ENCODE measurements at regions not wholly inside any gene's neighbourhood (a gene's known extent, or its start where the extent isn't known, plus 50 kb on each side); places are given as distances from the start of the nearest gene placed in this dataset.

- no peak overlapping the region for H3K4me3 ChIP-seq (ENCODE audit: low read length)
- TF ChIP-seq EZH2phosphoT487 (IDR thresholded peaks at IDR 0.05; ENCODE audit: borderline replicate concordance, low read length) (no peak), CTCF (IDR thresholded peaks at IDR 0.05; ENCODE audit: low read depth, low read length, poor library complexity, severe bottlenecking) (no peak)
- H3F3A ChIP-seq (ENCODE audit: control insufficient read depth, insufficient read depth), result no peaks in the 10 kb centered on the region
- H4K20me1 ChIP-seq (ENCODE audit: control insufficient read depth, insufficient read depth, low read depth, low read length), result no peaks in the 10 kb centered on the region
- H3K4me2 ChIP-seq (ENCODE audit: low read length), result no peak overlapping the region
- H3K4me1 ChIP-seq (ENCODE audit: control insufficient read depth, low read length), result no peaks in the 10 kb centered on the region
- no peaks in the 10 kb centered on the region for H3K9me3 ChIP-seq (ENCODE audit: control insufficient read depth, insufficient read depth, low read length)
- no peak overlapping the region for H3K27ac ChIP-seq (ENCODE audit: low read depth, low read length)
- no peaks in the 10 kb centered on the region for H3K9me2 ChIP-seq (replicated peaks; ENCODE audit: control insufficient read depth, low read length)
- H3K36me3 ChIP-seq (ENCODE audit: control insufficient read depth, low read length), result no peaks in the 10 kb centered on the region
- H3K79me2 ChIP-seq (ENCODE audit: control insufficient read depth, low read length), result no peaks in the 10 kb centered on the region
- H3K27me3 ChIP-seq (ENCODE audit: control insufficient read depth, low read length), result no peaks in the 10 kb centered on the region; the same call in 1 of the 2 replicates
Observed at GRCh38 chr14:53634793-53635192, 321.8 kb downstream of the BMP4 start.

GRCh38 chr14:53630336-53630735 is 326.3 kb downstream of the BMP4 start:
- no peaks in the 10 kb centered on the region for H3K4me1 ChIP-seq (ENCODE audit: control insufficient read depth, low read length)
- no peaks in the 10 kb centered on the region for H3K79me2 ChIP-seq (ENCODE audit: control insufficient read depth, low read length)
- no peak for TF ChIP-seq EZH2phosphoT487 (IDR thresholded peaks at IDR 0.05; ENCODE audit: borderline replicate concordance, low read length)
- TF ChIP-seq CTCF (IDR thresholded peaks at IDR 0.05; ENCODE audit: low read depth, low read length, poor library complexity, severe bottlenecking), result no peak
- no peaks in the 10 kb centered on the region for H3F3A ChIP-seq (ENCODE audit: control insufficient read depth, insufficient read depth)
- no peaks in the 10 kb centered on the region for H3K27me3 ChIP-seq (ENCODE audit: control insufficient read depth, low read length)
- H4K20me1 ChIP-seq (ENCODE audit: control insufficient read depth, insufficient read depth, low read depth, low read length), result no peaks in the 10 kb centered on the region
- no peak overlapping the region for H3K4me2 ChIP-seq (ENCODE audit: low read length)
- no peak overlapping the region for H3K4me3 ChIP-seq (ENCODE audit: low read length)
- no peaks in the 10 kb centered on the region for H3K9me3 ChIP-seq (ENCODE audit: control insufficient read depth, insufficient read depth, low read length)
- H3K9me2 ChIP-seq (replicated peaks; ENCODE audit: control insufficient read depth, low read length), result no peaks in the 10 kb centered on the region
- no peak overlapping the region for H3K27ac ChIP-seq (ENCODE audit: low read depth, low read length)
- no peaks in the 10 kb centered on the region for H3K36me3 ChIP-seq (ENCODE audit: control insufficient read depth, low read length)

GRCh38 chr14:53628732-53629430 is 327.7 kb downstream of the BMP4 start:
- no peaks in the 10 kb centered on the region for H4K20me1 ChIP-seq (ENCODE audit: control insufficient read depth, insufficient read depth, low read depth, low read length)
- H3K4me3 ChIP-seq (ENCODE audit: low read length), result no peak overlapping the region
- no peak overlapping the region for H3K27ac ChIP-seq (ENCODE audit: low read depth, low read length)
- no peaks in the 10 kb centered on the region for H3K9me3 ChIP-seq (ENCODE audit: control insufficient read depth, insufficient read depth, low read length)
- TF ChIP-seq EZH2phosphoT487 (IDR thresholded peaks at IDR 0.05; ENCODE audit: borderline replicate concordance, low read length), result no peak
- no peak for TF ChIP-seq CTCF (IDR thresholded peaks at IDR 0.05; ENCODE audit: low read depth, low read length, poor library complexity, severe bottlenecking)
- no peaks in the 10 kb centered on the region for H3K79me2 ChIP-seq (ENCODE audit: control insufficient read depth, low read length)
- H3F3A ChIP-seq (ENCODE audit: control insufficient read depth, insufficient read depth), result no peaks in the 10 kb centered on the region
- H3K36me3 ChIP-seq (ENCODE audit: control insufficient read depth, low read length), result no peaks in the 10 kb centered on the region
- no peaks in the 10 kb centered on the region for H3K9me2 ChIP-seq (replicated peaks; ENCODE audit: control insufficient read depth, low read length)
- no peaks in the 10 kb centered on the region for H3K4me1 ChIP-seq (ENCODE audit: control insufficient read depth, low read length)
- no peak overlapping the region for H3K4me2 ChIP-seq (ENCODE audit: low read length)
- no peaks in the 10 kb centered on the region for H3K27me3 ChIP-seq (ENCODE audit: control insufficient read depth, low read length)

All from DOHH2 (cell line).